Body of pancreas (tissue), 4 donors: ENCODE measurements at regions not wholly inside any gene's neighbourhood (a gene's known extent, or its start where the extent isn't known, plus 50 kb on each side); places are given as distances from the start of the nearest gene placed in this dataset.

Experiments used
- ATAC-seq: fragments of 150-250 bp; one replicate; pipeline ENCODE4 v1.9.1; 2016
- DNase-seq, 4 donors: peaks; one replicate each; pipeline ENCODE4 v3.0.0-alpha.2; 2019
- H3K27ac ChIP-seq, 4 donors: fragments of 200-600 bp; sonication (generic); 1 replicate in 3 of 4; 2 replicates in 1 of 4; pipeline versions ENCODE4 v1.5.1 to v1.6.1; 2016 to 2019; ENCODE audit warnings: mild to moderate bottlenecking in 1 of 4, mixed read lengths in 1 of 4, moderate library complexity in 1 of 4
- H3K27me3 ChIP-seq, 2 donors: fragments of 200-600 bp; sonication (generic); one replicate each; pipeline ENCODE4 v1.6.0; 2016; ENCODE audit warnings: mild to moderate bottlenecking in 1 of 2
- H3K36me3 ChIP-seq, 2 donors: fragments of 200-600 bp; sonication (generic); replicated peaks in 1 of 2; 2 replicates each; pipeline ENCODE4 v1.5.1; 2016; ENCODE audit warnings: low read depth in 2 of 2; ENCODE audit not compliant: insufficient read depth in 1 of 2
- H3K4me1 ChIP-seq: fragments of 200-600 bp; sonication (generic); one replicate; pipeline ENCODE4 v1.6.0; 2016
- H3K4me3 ChIP-seq, 2 donors: fragments of 200-600 bp; sonication (generic); 1 replicate in 1 of 2; 2 replicates in 1 of 2; pipeline ENCODE4 v1.5.1; 2016 to 2019
- H3K9me3 ChIP-seq, 3 donors: fragments of 200-600 bp; sonication (generic); 1 replicate in 2 of 3; 2 replicates in 1 of 3; pipeline ENCODE4 v1.5.1; 2016
- CTCF ChIP-seq, 7 experiments: fragments of 450-650 bp in 4 of 7; fragments of 200-600 bp in 3 of 7; sonication (generic) in 3 of 7; IDR thresholded peaks; one replicate each; pipeline ENCODE4 v1.5.1; 2016 to 2019; ENCODE audit warnings: antibody characterized with exemption in 7 of 7
- POLR2A ChIP-seq, 3 donors: fragments of 450-650 bp; IDR thresholded peaks; one replicate each; pipeline ENCODE4 v1.6.1; 2016; ENCODE audit warnings: antibody characterized with exemption in 3 of 3, mild to moderate bottlenecking in 2 of 3
- WGBS, 2 donors: methylation state at CpG; one replicate each; pipeline ENCODE4 v1.1.5; 2017; 5-methylcytosine and 5-hydroxymethylcytosine counted together
- intact Hi-C: fragments of 100-400 bp; cut with DNase I; formaldehyde crosslinking; loops from one replicate; pipeline ENCODE4 v1.15.1; 2023

- Histone ChIP-seq H3K36me3 (no peaks in the 10 kb centered on the region), H3K9me3 (no peaks in the 10 kb centered on the region), H3K4me3 (no peak overlapping the region), H3K4me1 (no peaks in the 10 kb centered on the region), H3K27me3 (no peaks in the 10 kb centered on the region), H3K27ac (no peak overlapping the region)
- DNase-seq (no peak), ATAC-seq (no peak)
- no peak for TF ChIP-seq CTCF (IDR thresholded peaks at IDR 0.05)
- TF ChIP-seq POLR2A (IDR thresholded peaks at IDR 0.05) = no peak
- 63 to 74% methylated on average over 1 of the region's 1 CpG for WGBS, 2 donors
- intact Hi-C loops = no loop called here
These were observed 786.4 kb upstream of the SLITRK1 start for GRCh38 chr13:84668637-84669036.

- intact Hi-C loops = no loop called here
- ATAC-seq (no peak), DNase-seq (no peak)
- WGBS, 2 donors = 89 to 90% methylated on average over 3 of the region's 3 CpGs
- TF ChIP-seq CTCF (IDR thresholded peaks at IDR 0.05) = no peak
- TF ChIP-seq POLR2A (IDR thresholded peaks at IDR 0.05) = no peak
- Histone ChIP-seq H3K4me3 (no peak overlapping the region), H3K27me3 (no peaks in the 10 kb centered on the region), H3K27ac (no peak overlapping the region), H3K4me1 (peaks cover 10% of the 10 kb centered on the region), H3K36me3 (no peaks in the 10 kb centered on the region), H3K9me3 (no peaks in the 10 kb centered on the region)
These were observed 780.2 kb upstream of the SLITRK1 start for GRCh38 chr13:84662491-84662890.

GRCh38 chr13:84661718-84662117, 779.4 kb upstream of the SLITRK1 start:
- 82 to 83% methylated on average over 5 of the region's 5 CpGs for WGBS, 2 donors
- no peaks in the 10 kb centered on the region for H3K36me3 ChIP-seq
- peaks cover 10% of the 10 kb centered on the region for H3K4me1 ChIP-seq
- TF ChIP-seq CTCF (IDR thresholded peaks at IDR 0.05) = no peak
- intact Hi-C loops = no loop called here
- DNase-seq (no peak), ATAC-seq (no peak)
- no peaks in the 10 kb centered on the region for H3K9me3 ChIP-seq
- H3K27me3 ChIP-seq = no peaks in the 10 kb centered on the region
- no peak overlapping the region for H3K27ac ChIP-seq
- H3K4me3 ChIP-seq = no peak overlapping the region

- Histone ChIP-seq H3K27ac (no peak overlapping the region), H3K4me1 (peaks cover 10% of the 10 kb centered on the region), H3K9me3 (no peaks in the 10 kb centered on the region), H3K36me3 (no peaks in the 10 kb centered on the region), H3K4me3 (no peak overlapping the region), H3K27me3 (no peaks in the 10 kb centered on the region)
- TF ChIP-seq POLR2A (IDR thresholded peaks at IDR 0.05) (no peak), CTCF (IDR thresholded peaks at IDR 0.05) (no peak)
- DNase-seq (no peak), ATAC-seq (no peak)
- intact Hi-C loops = no loop called here
These were observed 777.0 kb upstream of the SLITRK1 start for GRCh38 chr13:84659359-84659661.

- Histone ChIP-seq H3K36me3 (no peaks in the 10 kb centered on the region), H3K4me3 (no peak overlapping the region), H3K27ac (no peak overlapping the region), H3K9me3 (no peaks in the 10 kb centered on the region), H3K27me3 (no peaks in the 10 kb centered on the region), H3K4me1 (peaks cover 10% of the 10 kb centered on the region)
- no peak for ATAC-seq
- intact Hi-C loops = no loop called here
- WGBS, 2 donors = 28 to 30% methylated on average over 3 of the region's 3 CpGs
- TF ChIP-seq CTCF (IDR thresholded peaks at IDR 0.05) (no peak), POLR2A (IDR thresholded peaks at IDR 0.05) (no peak)
- no peak for DNase-seq
These were observed 776.5 kb upstream of the SLITRK1 start for GRCh38 chr13:84658491-84659358.
